GM12892 (cell line): ENCODE measurements at regions not wholly inside any gene's neighbourhood (a gene's known extent, or its start where the extent isn't known, plus 50 kb on each side); places are given as distances from the start of the nearest gene placed in this dataset.

Experiments used
- DNase-seq: peaks from one replicate; pipeline ENCODE4 v3.0.0; 2011; ENCODE audit not compliant: insufficient read length
- FAIRE-seq: peaks from 2 replicates; lab custom pipeline; 2011; peaks lifted over from hg19 to GRCh38; lab: Jason Lieb, UNC
- POLR2A ChIP-seq: IDR thresholded peaks from 2 replicates; pipeline ENCODE4 v1.6.1; 2011; ENCODE audit warnings: low read depth, low read length, control low read depth
- POLR2AphosphoS5 ChIP-seq: IDR thresholded peaks from 2 replicates; pipeline ENCODE4 v1.6.1; 2011; ENCODE audit warnings: low read depth, low read length, control low read depth
- TAF1 ChIP-seq: IDR thresholded peaks from 2 replicates; pipeline ENCODE4 v1.6.1; 2011; ENCODE audit warnings: low read depth, mild to moderate bottlenecking, control low read depth, low read length, borderline replicate concordance

DNA sequence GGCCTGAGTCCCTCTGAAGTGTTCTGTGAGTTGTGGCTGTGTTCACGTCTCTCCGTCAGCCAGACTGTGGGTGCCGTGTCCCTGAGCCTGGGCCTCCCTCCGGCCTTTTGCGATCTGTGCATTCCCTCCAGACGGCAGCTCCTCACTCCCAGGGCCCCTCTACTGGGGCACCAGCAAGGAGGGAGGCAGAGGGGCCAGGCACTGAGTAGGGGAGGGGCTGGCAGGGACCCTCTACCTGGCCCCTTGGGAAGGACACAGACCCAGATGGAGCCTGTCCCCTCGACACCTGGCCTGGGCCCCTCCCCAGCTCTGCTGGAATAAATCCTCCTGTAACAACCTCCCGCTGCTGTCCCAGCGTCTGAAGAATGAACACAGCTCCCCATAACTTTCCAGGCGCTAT is 110.0 kb upstream of the NKX1-1 start:
- DNase-seq, result no peak
- no peak for FAIRE-seq
- TF ChIP-seq POLR2AphosphoS5, result no peak
- TF ChIP-seq POLR2A, result no peak
- TF ChIP-seq TAF1, result no peak

DNA sequence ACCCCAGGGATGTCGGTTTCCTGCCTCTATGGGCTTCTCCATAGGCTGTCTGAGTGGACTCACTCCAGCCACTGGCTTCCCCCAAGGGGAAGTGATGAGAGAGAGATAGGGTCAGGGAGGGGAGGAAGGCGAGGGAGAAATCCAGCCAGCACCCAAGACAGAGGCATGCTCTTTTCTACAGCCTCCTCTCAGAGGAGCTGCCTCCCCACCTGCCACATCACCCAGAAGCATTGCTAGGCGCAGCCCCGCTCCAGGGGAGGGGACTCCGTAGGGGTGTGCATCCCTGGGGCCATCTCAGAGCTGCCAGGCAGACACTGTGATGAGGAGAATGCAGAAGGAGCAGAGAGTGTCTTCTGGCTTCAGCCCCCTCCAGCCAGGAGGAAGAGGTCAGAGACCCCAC is 109.5 kb upstream of the NKX1-1 start:
- FAIRE-seq, result no peak
- no peak for DNase-seq
- TF ChIP-seq TAF1, result no peak
- no peak for TF ChIP-seq POLR2AphosphoS5
- TF ChIP-seq POLR2A, result no peak

DNA sequence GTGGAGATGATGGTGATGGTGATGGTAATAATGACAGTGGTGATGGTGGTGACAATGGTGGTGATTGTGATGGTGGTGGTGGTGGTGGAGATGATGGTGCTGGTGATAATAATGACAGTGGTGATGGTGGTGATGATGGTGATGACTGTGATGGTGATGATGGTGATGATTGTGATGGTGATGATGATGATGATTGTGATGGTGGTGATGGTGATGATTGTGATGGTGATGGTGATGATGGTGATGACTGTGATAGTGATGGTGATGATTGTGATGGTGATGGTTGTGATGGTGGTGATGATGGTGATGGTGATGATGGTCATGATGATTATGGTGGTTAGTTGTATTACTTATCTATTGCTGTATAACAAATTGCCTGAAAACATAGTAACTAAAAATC is 108.9 kb upstream of the NKX1-1 start:
- FAIRE-seq, result no peak
- DNase-seq, result no peak
- TF ChIP-seq POLR2AphosphoS5, result no peak
- TF ChIP-seq TAF1, result no peak
- no peak for TF ChIP-seq POLR2A

DNA sequence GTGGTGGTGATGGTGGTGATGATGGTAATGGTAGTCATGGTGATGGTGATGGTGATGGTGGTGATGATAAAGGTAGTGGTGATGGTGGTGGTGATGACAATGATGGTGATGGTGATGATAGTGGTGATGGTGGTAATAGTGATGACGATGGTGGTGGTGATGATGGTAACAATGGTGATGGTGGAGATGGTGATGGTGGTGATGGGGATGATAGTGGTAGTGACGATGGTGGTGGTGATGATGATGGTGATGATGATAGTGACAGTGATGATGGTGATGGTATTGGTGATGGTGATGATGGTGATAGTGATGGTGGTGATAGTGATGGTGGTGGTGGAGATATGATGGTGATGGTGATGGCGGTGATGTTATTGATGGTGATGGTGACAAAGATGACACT is 108.4 kb upstream of the NKX1-1 start:
- no peak for FAIRE-seq
- DNase-seq, result no peak
- TF ChIP-seq POLR2A, result no peak
- no peak for TF ChIP-seq TAF1
- TF ChIP-seq POLR2AphosphoS5, result no peak

DNA sequence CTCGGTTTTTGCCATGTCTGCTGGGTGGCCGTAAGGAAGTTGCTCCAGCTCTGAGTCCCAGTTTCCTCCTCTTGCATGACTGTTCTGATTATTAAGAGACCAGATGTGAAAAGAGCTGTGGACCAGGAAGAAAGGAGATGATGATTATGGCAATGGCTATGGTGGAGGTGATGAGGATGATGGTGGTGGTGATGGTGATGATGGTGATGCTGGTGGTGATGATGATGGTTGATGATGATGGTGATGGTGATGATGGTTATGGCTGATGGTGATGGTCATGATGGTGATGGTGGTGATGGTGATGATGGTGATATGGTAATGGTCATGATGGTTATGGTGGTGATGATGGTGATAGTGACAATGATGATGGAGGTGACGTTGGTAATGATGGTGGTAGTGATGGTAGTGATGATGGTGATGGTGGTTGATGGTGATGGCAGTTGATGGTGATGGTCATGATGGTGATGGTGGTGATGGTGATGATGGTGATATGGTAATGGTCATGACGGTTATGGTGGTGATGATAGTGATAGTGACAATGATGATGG is 107.8 kb upstream of the NKX1-1 start:
- TF ChIP-seq POLR2A, result no peak
- no peak for TF ChIP-seq POLR2AphosphoS5
- no peak for TF ChIP-seq TAF1
- no peak for FAIRE-seq
- no peak for DNase-seq

DNA sequence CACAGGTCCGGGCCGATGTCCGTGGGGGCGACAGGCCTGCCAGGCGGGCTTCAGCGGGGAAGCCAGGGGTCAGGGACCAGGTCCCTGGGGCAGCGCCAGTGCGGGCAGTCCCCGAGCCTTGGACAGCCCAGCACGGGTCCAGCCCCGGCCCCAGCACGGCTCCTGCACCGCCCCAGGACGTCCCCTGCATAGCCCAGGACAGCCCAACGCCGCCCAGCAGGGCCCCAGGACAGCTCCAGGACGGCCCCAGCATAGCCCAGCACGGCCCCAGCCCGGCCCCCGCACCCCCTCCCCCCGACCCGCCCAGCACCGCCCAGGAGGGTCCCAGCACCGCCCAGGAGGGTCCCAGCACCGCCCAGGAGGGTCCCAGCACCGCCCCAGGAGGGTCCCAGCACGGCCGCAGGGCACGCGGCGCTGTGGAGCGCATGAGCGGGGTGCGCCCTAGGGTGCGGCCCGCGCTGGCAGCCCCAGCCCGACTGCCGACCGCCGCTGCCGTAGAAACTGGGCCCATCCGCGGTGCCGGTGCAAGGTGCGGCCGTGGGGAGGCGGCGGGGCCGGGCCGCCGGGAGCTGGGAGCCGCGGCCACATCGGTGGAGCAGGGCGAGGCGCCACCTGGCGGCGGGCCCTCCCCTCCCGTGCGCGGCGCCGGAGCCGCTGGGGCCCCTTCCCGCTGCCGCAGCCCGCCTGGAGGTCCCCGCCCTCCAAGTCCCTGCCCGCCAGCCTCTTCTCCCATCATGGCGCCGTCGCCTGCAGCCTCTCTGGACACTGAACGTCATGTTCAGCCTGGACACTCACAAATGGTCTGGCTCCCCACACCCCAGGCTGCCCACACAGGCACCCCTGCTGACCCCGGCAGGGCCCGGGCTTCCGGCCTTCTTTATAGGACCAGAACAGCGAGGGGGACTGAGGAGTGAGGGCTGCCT is 106.8 kb upstream of the NKX1-1 start:
- DNase-seq, result no peak
- no peak for TF ChIP-seq POLR2AphosphoS5
- TF ChIP-seq TAF1, result no peak
- TF ChIP-seq POLR2A, result no peak
- FAIRE-seq, result no peak

DNA sequence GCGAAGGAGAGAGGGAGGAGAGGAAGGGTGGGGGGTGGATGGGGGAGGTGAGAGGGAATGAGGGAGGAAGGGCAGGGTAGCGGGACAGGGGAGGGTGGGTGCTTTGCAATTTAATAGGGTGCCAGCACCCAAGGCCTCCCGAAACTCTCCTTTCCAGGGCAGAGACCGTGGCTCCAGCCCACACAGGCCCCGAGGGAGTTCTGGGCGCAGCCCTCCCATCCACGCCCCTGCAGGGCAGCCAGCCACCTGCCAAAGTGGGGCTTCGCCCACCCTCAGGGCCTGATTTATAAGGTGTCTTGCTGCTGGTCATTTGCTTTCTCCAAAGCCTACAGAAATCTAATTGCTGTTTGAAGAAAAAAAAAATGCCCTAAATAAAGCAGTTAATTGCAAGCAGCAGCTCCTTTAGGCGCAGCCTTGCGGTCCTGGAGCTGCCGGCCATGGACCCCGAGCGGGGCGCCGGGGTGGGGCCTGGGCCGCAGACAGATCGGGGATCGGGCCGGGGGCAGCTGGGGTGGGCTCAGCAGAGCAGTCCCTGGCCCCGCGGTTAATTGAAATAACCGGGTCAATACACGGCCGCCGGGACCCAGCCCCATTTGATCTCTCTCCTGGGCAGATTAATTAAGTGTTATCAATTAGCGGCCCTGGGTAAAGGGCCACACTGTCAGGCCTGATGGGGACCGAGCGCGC is 106.0 kb upstream of the NKX1-1 start:
- no peak for TF ChIP-seq TAF1
- no peak for TF ChIP-seq POLR2AphosphoS5
- no peak for TF ChIP-seq POLR2A
- DNase-seq (no peak), FAIRE-seq (no peak)

DNA sequence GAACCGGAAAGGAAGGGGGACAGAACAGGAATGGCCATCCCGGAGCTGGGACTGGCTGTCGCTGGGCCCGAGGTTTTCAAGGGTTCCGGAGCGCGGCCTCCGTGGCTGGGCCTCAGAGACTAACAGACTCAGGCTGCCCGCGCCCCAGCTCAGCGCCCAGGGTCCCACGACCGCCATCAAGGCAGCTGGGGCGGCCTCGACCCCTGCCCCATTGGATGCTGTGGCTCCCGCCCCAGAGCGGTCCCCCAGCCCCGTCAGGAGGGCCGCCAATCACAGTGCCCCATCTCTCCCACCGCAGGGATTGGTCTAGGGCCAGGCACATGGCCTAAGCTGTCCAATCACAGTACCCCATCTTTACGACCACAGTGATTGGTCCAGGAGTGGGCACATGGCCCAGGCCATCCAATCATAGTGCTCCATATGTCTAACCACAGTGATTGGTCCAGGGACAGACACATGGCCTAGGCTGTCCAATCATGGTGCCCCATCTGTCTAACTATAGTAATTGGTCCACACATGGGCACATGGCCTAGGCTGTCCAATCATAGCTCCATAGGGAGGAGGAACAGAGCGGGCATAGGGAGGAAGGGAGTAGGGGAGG is 105.3 kb upstream of the NKX1-1 start:
- no peak for DNase-seq
- TF ChIP-seq TAF1, result no peak
- TF ChIP-seq POLR2AphosphoS5, result no peak
- no peak for TF ChIP-seq POLR2A
- no peak for FAIRE-seq

DNA sequence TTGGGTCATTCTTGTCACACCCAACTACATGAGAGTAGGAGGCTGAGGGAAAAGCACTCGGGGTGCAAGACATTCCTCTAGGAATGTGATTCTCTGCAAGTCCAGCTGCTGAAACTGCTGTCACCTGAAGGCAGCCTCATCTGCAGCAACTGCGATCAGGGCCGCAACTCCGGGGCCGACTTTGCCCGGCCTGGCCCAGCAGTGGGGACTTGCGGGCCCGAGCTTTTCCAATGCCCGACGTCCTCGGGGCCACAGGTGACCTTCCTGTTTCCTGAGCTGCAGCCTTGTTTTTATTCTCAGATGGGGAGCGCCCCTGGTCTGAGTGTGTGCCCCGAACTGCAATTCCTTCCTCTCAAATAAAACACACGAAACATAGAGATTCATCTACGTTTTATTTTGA is 104.7 kb upstream of the NKX1-1 start:
- no peak for FAIRE-seq
- no peak for TF ChIP-seq POLR2A
- no peak for TF ChIP-seq POLR2AphosphoS5
- no peak for TF ChIP-seq TAF1
- DNase-seq, result no peak

DNA sequence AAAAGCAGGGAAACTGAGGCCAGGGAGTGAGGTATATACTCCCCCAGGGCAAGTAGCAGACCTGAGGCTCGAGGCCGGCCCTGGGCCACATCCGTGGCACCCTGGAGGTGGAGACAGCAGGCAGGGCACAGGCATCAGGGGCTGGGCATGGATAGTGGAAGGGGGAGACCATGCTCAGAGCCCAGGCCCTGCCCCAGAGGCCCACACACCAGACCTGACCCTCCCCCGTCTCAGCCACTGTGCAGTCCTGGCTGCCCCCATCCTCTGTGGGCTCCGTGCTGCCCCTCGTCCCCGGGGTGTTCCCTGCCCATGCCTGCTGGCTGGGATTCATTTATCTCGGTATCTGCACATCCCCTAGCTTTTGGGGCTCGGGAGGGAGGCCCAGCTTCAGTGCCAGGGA is 103.1 kb upstream of the NKX1-1 start:
- no peak for DNase-seq
- TF ChIP-seq POLR2AphosphoS5 (no peak), POLR2A (no peak), TAF1 (no peak)
- FAIRE-seq, result no peak

DNA sequence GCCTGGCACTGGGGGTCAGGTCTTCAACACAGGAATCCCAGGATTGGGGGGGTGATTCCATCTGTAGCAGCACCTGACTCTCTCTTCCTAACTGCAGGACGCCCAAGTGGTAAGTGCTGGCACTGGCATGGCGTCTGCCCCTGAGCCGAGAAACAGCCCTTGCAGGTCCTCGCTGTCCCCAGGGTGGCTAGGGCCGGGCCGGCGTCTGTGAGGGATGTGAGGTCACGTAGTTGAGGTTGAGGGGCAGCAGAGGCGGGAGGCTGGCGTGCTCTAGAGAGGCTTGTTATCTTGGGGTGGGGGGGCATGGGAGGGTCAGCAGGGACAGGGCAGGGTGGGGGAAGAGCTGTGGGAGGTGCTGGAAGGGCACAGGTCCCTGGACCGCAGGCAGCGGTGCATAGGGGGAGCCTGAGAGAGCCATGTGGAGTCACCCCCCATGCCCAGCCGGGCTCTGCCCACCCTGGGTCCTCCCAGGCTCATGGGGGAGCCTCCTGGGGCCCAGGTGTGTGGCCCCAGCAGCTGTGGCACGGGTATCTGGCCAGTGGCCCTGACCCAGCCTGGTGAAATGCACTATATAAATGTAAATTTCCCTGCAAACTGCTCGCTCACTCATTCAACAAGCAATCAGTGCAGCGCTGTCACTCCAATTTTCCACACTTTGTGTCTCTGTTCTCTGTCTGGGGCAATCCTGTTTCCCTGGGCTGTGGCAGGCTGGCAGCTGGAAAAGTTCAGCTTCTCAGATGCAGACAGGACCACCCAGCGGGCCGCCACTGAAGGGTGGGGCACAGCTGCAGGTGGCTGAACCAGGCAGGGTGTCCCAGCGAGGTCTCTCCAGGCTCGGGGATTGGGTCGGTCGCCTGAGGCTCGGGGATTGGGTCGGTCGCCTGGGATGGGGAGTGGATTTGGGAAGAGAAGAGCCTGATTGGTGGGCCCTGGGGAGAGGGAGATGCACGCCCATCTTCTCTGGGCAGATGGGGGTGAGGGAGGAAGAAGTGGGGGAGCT is 102.2 kb upstream of the NKX1-1 start:
- TF ChIP-seq TAF1, result no peak
- no peak for TF ChIP-seq POLR2AphosphoS5
- TF ChIP-seq POLR2A, result no peak
- FAIRE-seq, result no peak
- DNase-seq, result no peak
